SK-N-MC (cell line): ENCODE measurements at regions not wholly inside any gene's neighbourhood (a gene's known extent, or its start where the extent isn't known, plus 50 kb on each side); places are given as distances from the start of the nearest gene placed in this dataset.
"Not testable (repeated sequence)": the region's sequence is repeated elsewhere in the genome, so short reads cannot be mapped to it uniquely, and the experiment has no call there.

Experiments used
- DNase-seq: peaks from one replicate; pipeline ENCODE4 v3.0.0-alpha.2; 2011; ENCODE audit warnings: low read depth, low spot score
- H3K27ac ChIP-seq: fragments of 200-600 bp; sonication (generic); 2 replicates; pipeline ENCODE4 v1.5.1; 2016; ENCODE audit warnings: mixed run types
- H3K36me3 ChIP-seq: fragments of 200-600 bp; sonication (generic); 2 replicates; pipeline ENCODE4 v1.6.1; 2017; ENCODE audit warnings: antibody characterized with exemption, low read length, mixed read lengths; ENCODE audit not compliant: insufficient read depth
- H3K4me3 ChIP-seq: fragments of 200-600 bp; sonication (generic); 2 replicates; pipeline ENCODE4 v1.5.1; 2016
- H3K9ac ChIP-seq: fragments of 200-600 bp; sonication (generic); 2 replicates; pipeline ENCODE4 v1.8.0; 2017; ENCODE audit warnings: mixed run types, mixed read lengths; ENCODE audit not compliant: insufficient read length
- H3K9me3 ChIP-seq: fragments of 200-600 bp; sonication (generic); 2 replicates; pipeline ENCODE4 v1.6.1; 2017; ENCODE audit warnings: low read depth, mild to moderate bottlenecking, antibody characterized with exemption, low read length, moderate library complexity, mixed read lengths
- EZH2 ChIP-seq: fragments of 200-600 bp; sonication (generic); IDR thresholded peaks from one replicate; pipeline ENCODE4 v1.6.1; 2017; ENCODE audit warnings: antibody characterized with exemption
- FOXP2 ChIP-seq: optimal IDR thresholded peaks from 2 replicates; pipeline ENCODE3; 2011; ENCODE audit warnings: mild to moderate bottlenecking, moderate library complexity; ENCODE audit not compliant: insufficient read depth; ENCODE audit errors: extremely low read length, control extremely low read depth
- POLR2AphosphoS5 ChIP-seq: IDR thresholded peaks from 2 replicates; pipeline ENCODE4 v1.6.1; 2012; ENCODE audit warnings: mild to moderate bottlenecking, low read depth, low read length, borderline replicate concordance

GRCh38 chr3:102034639-102035451 lies 185.5 kb downstream of the NFKBIZ start:
- Histone ChIP-seq H3K9me3 (no peaks in the 10 kb centered on the region), H3K27ac (peak overlapping the region; percentile 26; the same call in 1 of the 2 replicates), H3K9ac (no peak overlapping the region), H3K36me3 (no peaks in the 10 kb centered on the region), H3K4me3 (no peak overlapping the region)
- TF ChIP-seq FOXP2 (no peak), EZH2 (no peak), POLR2AphosphoS5 (no peak)
- no peak for DNase-seq

DNA sequence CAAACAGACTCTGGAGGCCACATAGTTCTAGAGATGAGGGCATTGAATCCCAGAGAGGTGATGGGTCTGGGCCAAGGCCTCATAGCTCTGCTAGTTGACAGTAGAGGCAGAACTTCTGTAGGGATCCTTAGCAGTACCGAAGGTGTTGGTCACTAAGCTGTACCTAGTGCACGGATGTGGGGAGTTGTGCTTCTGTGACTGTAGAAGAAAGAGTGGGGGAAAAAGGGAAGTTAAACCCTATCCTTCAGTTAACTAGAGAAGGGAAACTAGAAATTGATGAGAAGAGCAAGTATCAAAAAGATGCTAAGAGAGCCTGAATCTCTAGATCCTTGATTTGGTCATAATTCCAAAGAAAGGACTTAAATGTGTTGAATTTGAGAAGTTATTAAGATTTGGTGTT lies 186.7 kb downstream of the NFKBIZ start:
- Histone ChIP-seq H3K36me3 (no peaks in the 10 kb centered on the region), H3K4me3 (no peak overlapping the region), H3K9me3 (no peaks in the 10 kb centered on the region), H3K27ac (no peak overlapping the region), H3K9ac (no peak overlapping the region)
- no peak for DNase-seq
- no peak for TF ChIP-seq POLR2AphosphoS5
- TF ChIP-seq FOXP2: no peak

- Histone ChIP-seq H3K9me3 (no peaks in the 10 kb centered on the region), H3K27ac (no peak overlapping the region), H3K9ac (no peak overlapping the region), H3K36me3 (no peaks in the 10 kb centered on the region), H3K4me3 (no peak overlapping the region)
- no peak for DNase-seq
- TF ChIP-seq EZH2 (no peak), FOXP2 (no peak), POLR2AphosphoS5 (no peak)
Observed at GRCh38 chr3:102036472-102036871, 187.2 kb downstream of the NFKBIZ start.

GRCh38 chr3:102037209-102037608 lies 187.9 kb downstream of the NFKBIZ start:
- Histone ChIP-seq H3K9ac (no peak overlapping the region), H3K4me3 (no peak overlapping the region), H3K9me3 (no peaks in the 10 kb centered on the region), H3K27ac (peak overlapping the region; percentile 91), H3K36me3 (no peaks in the 10 kb centered on the region)
- DNase-seq: no peak
- TF ChIP-seq FOXP2 (no peak), POLR2AphosphoS5 (no peak), EZH2 (no peak)

DNA sequence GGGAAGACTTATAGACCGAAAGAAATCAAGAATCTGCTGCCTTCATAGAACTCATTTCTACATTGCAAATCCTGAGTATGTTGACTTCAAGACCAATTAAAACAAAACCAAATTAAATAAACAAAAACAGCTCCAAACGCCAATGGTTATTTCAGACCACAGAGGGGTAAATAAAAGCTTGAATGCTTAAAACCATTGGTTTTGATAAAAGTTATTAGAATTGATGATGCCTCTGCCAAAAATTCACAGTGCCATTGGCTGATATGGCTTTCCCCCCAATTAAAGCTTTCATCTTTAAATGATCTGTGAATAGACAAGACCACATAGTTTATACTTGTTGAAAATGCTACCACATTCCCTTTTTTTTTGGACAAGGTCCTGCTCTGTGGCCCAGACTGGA lies 188.5 kb downstream of the NFKBIZ start:
- H3K4me3 ChIP-seq: no peak overlapping the region
- DNase-seq: no peak
- H3K9ac ChIP-seq: no peak overlapping the region

GRCh38 chr3:102038477-102039142 lies 189.3 kb downstream of the NFKBIZ start:
- TF ChIP-seq FOXP2 (no peak), EZH2 (no peak), POLR2AphosphoS5 (peak; percentile 35; the same call in 1 of the 2 replicates)
- Histone ChIP-seq H3K9ac (no peak overlapping the region), H3K36me3 (no peaks in the 10 kb centered on the region), H3K4me3 (no peak overlapping the region), H3K27ac (peak overlapping the region; percentile 91), H3K9me3 (no peaks in the 10 kb centered on the region)
- DNase-seq: peak; percentile 75

More for the DNA sequence above, 188.5 kb downstream of the NFKBIZ start:
- no peak for TF ChIP-seq FOXP2
- TF ChIP-seq POLR2AphosphoS5: no peak
- no peak for TF ChIP-seq EZH2
- no peaks in the 10 kb centered on the region for H3K9me3 ChIP-seq
- peak overlapping the region; percentile 91 for H3K27ac ChIP-seq
- no peaks in the 10 kb centered on the region for H3K36me3 ChIP-seq

DNA sequence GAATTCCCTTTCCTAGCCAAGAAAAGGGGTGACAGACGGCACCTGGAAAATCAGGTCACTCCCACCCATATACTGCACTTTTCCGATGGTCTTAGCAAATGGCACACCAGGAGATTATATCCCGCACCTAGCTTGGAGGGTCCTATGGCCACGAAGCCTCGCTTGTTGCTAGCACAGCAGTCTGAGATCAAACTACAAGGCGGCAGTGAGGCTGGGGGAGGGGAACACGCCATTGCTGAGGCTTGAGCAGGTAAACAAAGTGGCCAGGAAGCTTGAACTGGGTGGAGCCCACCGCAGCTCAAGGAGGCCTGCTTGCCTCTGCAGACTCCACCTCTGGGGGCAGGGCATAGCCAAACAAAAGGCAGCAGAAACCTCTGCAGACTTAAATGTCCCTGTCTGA lies 190.8 kb downstream of the NFKBIZ start:
- not testable (repeated sequence) for DNase-seq

DNA sequence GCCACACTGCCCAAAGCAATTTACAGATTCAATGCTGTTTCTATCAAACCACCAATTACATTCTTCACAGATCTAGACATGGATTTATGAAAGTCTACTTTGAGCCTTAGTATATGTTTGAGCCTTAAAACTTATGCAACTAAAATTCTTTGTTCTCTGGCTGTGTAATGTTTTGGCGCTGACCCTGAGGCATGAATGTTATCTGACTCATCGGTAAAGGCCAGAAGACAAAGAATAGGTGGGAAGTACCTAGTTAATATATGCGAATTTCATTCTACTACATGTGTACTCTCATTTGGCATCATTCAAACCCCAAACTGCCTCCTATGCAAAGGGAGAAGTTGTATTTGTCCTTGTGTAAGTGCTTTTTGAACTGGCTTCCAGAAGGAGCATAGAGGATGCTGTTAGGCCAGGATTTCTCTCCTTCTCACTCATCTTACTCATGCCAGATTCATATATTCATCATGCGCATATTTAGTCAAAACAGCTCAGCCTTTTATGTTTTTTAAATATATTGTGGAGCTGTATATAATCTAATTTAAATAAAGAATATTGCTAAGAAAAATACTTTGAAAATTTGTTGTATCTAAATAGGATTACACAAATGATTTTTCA lies 204.2 kb downstream of the NFKBIZ start:
- H3K9ac ChIP-seq: no peak overlapping the region
- H3K9me3 ChIP-seq: no peaks in the 10 kb centered on the region
- no peak overlapping the region for H3K27ac ChIP-seq
- H3K36me3 ChIP-seq: no peaks in the 10 kb centered on the region
- TF ChIP-seq POLR2AphosphoS5 (no peak), FOXP2 (no peak), EZH2 (no peak)
- no peak for DNase-seq
- no peak overlapping the region for H3K4me3 ChIP-seq

More for the DNA sequence above, 190.8 kb downstream of the NFKBIZ start:
- H3K4me3 ChIP-seq, H3K36me3 ChIP-seq, H3K27ac ChIP-seq, H3K9me3 ChIP-seq, H3K9ac ChIP-seq: not testable (repeated sequence)

GRCh38 chr3:102054543-102055080 lies 205.3 kb downstream of the NFKBIZ start:
- H3K9me3 ChIP-seq: no peaks in the 10 kb centered on the region
- H3K4me3 ChIP-seq: no peak overlapping the region
- H3K27ac ChIP-seq: no peak overlapping the region
- DNase-seq: no peak
- H3K36me3 ChIP-seq: no peaks in the 10 kb centered on the region
- no peak overlapping the region for H3K9ac ChIP-seq
- TF ChIP-seq POLR2AphosphoS5 (no peak), FOXP2 (no peak), EZH2 (no peak)
